HG02678 (cell line): ENCODE measurements at regions not wholly inside any gene's neighbourhood (a gene's known extent, or its start where the extent isn't known, plus 50 kb on each side); places are given as distances from the start of the nearest gene placed in this dataset.

Experiments
- ATAC-seq: cut with Tn5 transposase; IDR thresholded peaks from one replicate; pipeline ENCODE4 v1.9.1; 2021; ENCODE audit warnings: mild to moderate bottlenecking, moderate library complexity; ENCODE audit not compliant: unreplicated experiment

- no peak for ATAC-seq
Observed at GRCh38 chr5:119789406-119790117, 160.2 kb downstream of the FAM170A start.

- no peak for ATAC-seq
Observed at GRCh38 chr5:119792161-119792799, 162.9 kb downstream of the FAM170A start.

GRCh38 chr5:119795768-119796167, 166.4 kb downstream of the FAM170A start:
- ATAC-seq: no peak

- no peak for ATAC-seq
Observed at GRCh38 chr5:119801570-119801969, 172.2 kb downstream of the FAM170A start.

- no peak for ATAC-seq
Observed at GRCh38 chr5:119808024-119808423, 178.7 kb downstream of the FAM170A start.

DNA sequence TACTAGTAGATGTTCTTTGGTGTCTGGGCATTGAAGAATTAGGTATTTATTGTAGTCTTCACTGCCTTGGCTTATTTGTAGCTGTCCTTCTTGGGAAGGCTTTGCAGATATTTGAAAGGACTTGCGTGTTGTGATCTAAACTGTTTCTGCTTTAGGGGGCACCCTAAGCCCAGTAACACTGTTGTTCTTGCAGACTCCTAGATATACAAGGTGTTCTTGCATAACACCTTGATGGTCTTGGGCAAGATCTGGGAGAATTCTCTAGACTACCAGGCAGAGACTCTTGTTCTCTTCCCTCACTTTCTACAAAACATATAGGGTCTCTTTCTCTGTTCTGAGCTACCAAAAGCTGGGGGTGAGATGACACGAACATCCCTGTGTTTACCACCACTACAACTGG, 179.1 kb downstream of the FAM170A start:
- ATAC-seq: no peak

- ATAC-seq: no peak
Observed at GRCh38 chr5:119810217-119810616, 180.9 kb downstream of the FAM170A start.

- no peak for ATAC-seq
Observed at GRCh38 chr5:119811458-119811857, 182.1 kb downstream of the FAM170A start.

DNA sequence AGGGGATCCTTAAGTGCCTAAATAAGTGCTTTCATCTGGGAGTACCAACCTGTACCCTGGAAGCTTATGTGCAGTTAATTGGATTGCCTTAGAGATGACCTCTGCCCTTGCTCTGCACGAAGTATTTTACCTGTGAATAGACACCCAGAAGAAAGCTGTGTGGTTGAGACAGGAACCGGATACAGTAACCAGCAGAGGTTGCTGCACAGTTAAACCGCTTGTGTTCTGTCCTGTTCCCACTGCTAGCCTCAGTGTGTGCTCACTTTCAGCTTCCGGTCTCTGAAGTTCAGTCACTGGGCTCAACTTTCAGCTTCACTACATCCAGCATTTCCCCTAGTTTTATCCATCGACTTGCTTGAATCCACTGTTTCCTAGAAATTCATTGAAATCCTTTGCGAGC, 185.3 kb downstream of the FAM170A start:
- ATAC-seq: no peak

DNA sequence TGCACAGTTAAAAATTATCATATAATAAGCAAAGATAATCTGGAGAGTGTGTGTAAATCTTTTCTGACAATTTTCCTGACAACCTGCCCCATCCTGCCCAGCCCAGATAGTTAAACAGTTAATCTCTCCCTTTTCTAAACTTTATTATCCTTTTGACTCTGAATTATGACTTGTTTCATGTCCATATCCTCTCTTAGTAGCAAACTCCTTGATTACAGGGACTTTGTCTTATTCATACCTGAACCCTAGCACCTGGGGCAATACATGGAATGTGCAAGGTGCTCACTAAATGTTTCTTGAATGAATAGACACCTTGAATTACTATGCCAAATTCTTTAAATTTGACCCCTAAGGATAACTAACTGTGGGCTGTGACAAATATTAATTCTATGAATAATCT, 186.7 kb downstream of the FAM170A start:
- no peak for ATAC-seq

DNA sequence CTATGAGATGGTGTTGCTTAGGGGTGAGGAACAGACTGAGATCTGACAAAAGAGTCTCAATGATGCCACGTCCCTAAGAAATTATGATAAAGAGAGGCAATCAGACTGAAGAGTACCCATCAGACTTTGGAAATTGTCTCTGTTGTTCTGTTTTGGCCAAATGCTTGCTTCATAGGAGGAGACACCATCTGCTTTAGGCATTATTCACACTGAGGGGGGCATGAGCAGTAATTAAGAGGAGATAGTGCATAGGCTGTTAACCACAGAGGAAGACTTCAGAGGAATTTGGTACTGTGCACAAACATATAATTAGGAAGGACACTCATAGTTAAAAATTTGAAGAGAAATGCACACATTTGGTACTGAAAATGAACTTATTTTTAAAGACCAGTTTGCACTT, 190.7 kb downstream of the FAM170A start:
- no peak for ATAC-seq

DNA sequence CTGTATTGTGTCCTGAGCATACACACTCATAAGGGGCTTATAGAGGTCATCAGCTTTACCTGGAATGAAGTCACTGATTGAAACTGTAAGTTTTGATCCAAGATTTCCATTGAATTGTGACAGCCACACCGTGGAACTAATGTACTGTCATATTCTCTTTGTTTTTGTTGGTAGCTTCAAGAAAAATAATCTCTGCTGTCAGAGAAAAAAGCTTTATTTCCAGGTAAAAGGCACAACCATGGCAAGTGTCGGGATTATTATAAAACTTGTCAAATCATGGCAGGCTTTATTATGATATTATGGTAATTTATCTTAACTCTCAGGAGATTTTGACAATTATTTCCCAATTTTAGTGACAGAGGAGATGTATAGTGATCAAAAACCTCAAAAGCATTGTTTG, 191.2 kb downstream of the FAM170A start:
- ATAC-seq: no peak

- no peak for ATAC-seq
Observed at GRCh38 chr5:119828541-119828940, 199.2 kb downstream of the FAM170A start.

GRCh38 chr5:119829341-119829740, 200.0 kb downstream of the FAM170A start:
- no peak for ATAC-seq

DNA sequence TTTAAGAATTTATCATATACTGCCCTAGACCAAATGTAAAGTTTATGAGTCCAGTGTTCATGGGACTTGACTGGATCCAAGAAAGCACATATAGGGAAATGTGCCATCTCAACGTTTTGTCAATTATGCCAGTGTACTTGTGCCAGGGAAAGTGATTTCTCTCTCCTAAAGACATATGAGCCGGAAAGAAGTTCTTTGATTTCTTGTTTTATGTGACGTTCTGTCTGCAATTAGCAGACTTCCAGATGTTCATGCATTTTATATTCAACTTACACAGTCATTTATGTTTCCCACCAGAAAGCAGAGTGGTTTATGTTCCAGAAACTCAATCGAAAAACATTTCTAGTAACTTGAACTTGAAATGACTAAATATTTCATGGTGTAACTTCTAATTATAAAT, 203.8 kb downstream of the FAM170A start:
- ATAC-seq: no peak

DNA sequence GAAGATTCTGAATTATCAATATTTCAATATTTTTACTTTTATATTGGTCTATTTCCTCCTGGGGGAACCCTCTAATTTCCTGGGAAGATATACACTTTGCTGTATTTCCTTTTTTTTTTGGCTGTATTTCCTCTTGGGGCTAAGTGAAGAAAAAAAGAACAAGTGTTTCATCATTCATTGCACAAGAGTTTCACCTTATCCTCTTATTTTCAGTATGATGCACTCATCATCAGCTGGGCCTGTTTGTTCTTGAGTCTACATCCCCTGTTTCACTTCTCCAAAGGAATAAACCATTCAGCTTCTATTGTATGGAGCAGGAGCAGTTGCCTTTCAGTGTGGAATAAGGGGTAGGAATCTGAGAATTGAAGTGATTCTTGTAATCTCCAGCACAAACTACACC, 210.8 kb downstream of the FAM170A start:
- ATAC-seq: no peak

- no peak for ATAC-seq
Observed at GRCh38 chr5:119852140-119852539, 222.8 kb downstream of the FAM170A start.

- no peak for ATAC-seq
Observed at GRCh38 chr5:119860463-119860862, 231.1 kb downstream of the FAM170A start.

DNA sequence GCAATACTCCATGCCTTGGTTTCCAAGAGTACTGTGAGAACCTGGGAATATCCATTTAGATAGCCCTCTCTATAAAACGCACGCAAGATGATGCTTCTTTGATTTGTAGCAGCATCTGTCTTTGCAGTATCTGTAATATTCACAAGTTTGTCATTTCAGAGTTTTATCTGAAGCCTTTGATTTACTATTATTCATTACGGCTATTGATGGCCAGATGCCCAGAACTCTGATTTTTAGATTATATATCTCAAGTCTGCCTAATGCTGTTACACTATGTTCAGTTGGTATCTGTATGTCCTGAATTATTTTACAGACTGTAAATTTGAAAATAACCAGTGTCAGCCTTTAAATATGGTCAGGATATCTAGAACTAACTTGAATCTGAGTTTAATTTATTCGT, 233.3 kb downstream of the FAM170A start:
- ATAC-seq: no peak

DNA sequence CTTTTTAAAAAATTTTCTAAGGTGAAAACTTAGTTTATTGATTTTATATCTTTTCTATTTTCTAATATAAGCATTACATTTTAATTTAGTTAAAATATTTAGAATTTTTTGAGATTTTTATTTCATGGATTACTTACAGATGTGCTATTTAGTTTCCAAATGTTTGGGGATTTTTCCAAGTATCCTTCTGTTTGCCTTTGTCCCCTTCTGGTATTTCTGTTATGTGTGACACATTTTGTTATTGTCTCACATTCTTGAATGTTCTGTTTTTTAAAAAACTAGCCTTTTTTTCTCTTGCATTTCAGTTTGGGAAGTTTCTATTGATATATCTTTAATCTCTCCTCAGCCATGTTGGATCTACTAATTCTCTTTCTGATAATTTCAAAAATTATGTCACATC, 234.9 kb downstream of the FAM170A start:
- ATAC-seq: no peak

GRCh38 chr5:119873611-119874010, 244.3 kb downstream of the FAM170A start:
- no peak for ATAC-seq

DNA sequence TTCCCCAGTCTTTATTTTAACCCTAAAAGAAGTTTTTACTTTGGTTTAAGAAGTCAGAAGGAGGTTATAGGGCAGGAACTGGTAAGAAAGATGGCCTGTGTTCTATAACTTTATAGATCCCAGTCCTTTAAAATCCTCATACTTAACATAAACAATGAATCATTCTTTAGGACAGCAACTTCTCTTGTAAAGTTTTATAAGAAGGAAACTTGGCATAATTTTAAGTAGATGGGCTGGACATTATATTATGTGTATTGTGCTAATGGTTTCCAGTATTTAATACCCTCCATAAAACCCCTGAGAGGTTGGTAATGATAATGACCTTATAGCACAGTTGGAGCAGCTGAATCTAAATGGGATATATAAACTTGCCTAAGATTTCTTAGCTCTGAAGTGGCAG, 247.2 kb downstream of the FAM170A start:
- ATAC-seq: no peak

DNA sequence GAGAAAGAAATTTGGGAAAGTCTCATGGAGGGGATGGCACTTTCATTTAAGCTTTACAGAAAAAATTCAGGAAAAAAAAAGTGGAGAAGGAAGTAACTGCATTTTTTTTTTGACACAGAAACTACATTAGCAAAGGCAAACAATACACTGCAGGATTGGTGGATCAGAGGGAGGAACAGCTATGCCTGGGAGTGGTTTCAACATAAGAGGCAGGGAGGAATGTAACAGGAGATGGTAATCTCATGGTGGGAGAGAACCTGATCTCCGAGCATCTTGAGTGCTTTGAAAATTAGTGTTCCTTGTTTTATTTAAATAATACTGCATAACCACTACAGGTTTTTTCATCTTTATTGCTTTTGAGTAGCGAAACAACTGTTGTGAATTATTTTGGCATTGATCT, 249.4 kb downstream of the FAM170A start:
- no peak for ATAC-seq
